H9 (cell line): ENCODE measurements at regions not wholly inside any gene's neighbourhood (a gene's known extent, or its start where the extent isn't known, plus 50 kb on each side); places are given as distances from the start of the nearest gene placed in this dataset.

Experiments
- DNase-seq: peaks from one replicate; pipeline ENCODE4 v3.0.0-alpha.2; 2017
- H2AFZ ChIP-seq: one replicate; pipeline ENCODE4 v1.6.1; 2013; ENCODE audit warnings: mild to moderate bottlenecking, low read length, control low read depth, moderate library complexity
- H2AK5ac ChIP-seq: 2 replicates; pipeline ENCODE4 v1.6.1; 2013; ENCODE audit warnings: low read length, control low read depth, mixed read lengths; ENCODE audit not compliant: insufficient read length
- H2BK120ac ChIP-seq: one replicate; pipeline ENCODE4 v1.6.1; 2013; ENCODE audit warnings: low read depth, mild to moderate bottlenecking, low read length, control low read depth, inconsistent platforms; ENCODE audit not compliant: poor library complexity, severe bottlenecking
- H2BK12ac ChIP-seq: 2 replicates; pipeline ENCODE4 v1.6.1; 2013; ENCODE audit warnings: low read length, control low read depth, mixed read lengths, low read depth; ENCODE audit not compliant: insufficient read length
- H2BK15ac ChIP-seq: 2 replicates; pipeline ENCODE4 v1.6.1; 2013; ENCODE audit warnings: low read depth, low read length, control low read depth
- H2BK20ac ChIP-seq: one replicate; pipeline ENCODE4 v1.6.1; 2013; ENCODE audit warnings: low read depth, mild to moderate bottlenecking, low read length, control low read depth, inconsistent platforms; ENCODE audit not compliant: poor library complexity, severe bottlenecking
- H2BK5ac ChIP-seq: 2 replicates; pipeline ENCODE4 v1.6.1; 2013; ENCODE audit warnings: low read length, control low read depth, mixed read lengths; ENCODE audit not compliant: insufficient read length
- H3K14ac ChIP-seq: 2 replicates; pipeline ENCODE4 v1.6.1; 2013; ENCODE audit warnings: low read length, control low read depth; ENCODE audit not compliant: insufficient read depth
- H3K18ac ChIP-seq: 2 replicates; pipeline ENCODE4 v1.6.1; 2013; ENCODE audit warnings: low read depth, mild to moderate bottlenecking, mixed read lengths, low read length, control low read depth; ENCODE audit not compliant: insufficient read length
- H3K23ac ChIP-seq: 2 replicates; pipeline ENCODE4 v1.6.1; 2013; ENCODE audit warnings: low read length, control low read depth, mixed read lengths, low read depth; ENCODE audit not compliant: insufficient read length
- H3K23me2 ChIP-seq: 2 replicates; pipeline ENCODE4 v1.6.1; 2013; ENCODE audit warnings: low read depth, mild to moderate bottlenecking, mixed read lengths, low read length, control low read depth; ENCODE audit not compliant: insufficient read length, poor library complexity, severe bottlenecking
- H3K27ac ChIP-seq: 2 replicates; pipeline ENCODE4 v1.5.1; 2013; ENCODE audit warnings: low read length, control low read depth, mixed read lengths, low read depth; ENCODE audit not compliant: insufficient read length
- H3K27me3 ChIP-seq: 2 replicates; pipeline ENCODE4 v1.6.1; 2013; ENCODE audit warnings: low read length, control low read depth, inconsistent platforms; ENCODE audit not compliant: insufficient read depth
- H3K4ac ChIP-seq: 2 replicates; pipeline ENCODE4 v1.6.1; 2013; ENCODE audit warnings: low read depth, mild to moderate bottlenecking, control low read depth, inconsistent platforms, low read length, moderate library complexity
- H3K4me1 ChIP-seq: 2 replicates; pipeline ENCODE4 v1.6.1; 2013; ENCODE audit warnings: low read length, control low read depth, inconsistent platforms; ENCODE audit not compliant: insufficient read depth
- H3K4me2 ChIP-seq: 2 replicates; pipeline ENCODE4 v1.6.1; 2013; ENCODE audit warnings: low read length, control low read depth, mixed read lengths; ENCODE audit not compliant: insufficient read length, insufficient read depth
- H3K56ac ChIP-seq: 2 replicates; pipeline ENCODE4 v1.6.1; 2013; ENCODE audit warnings: low read depth, mild to moderate bottlenecking, mixed read lengths, low read length, control low read depth; ENCODE audit not compliant: insufficient read length
- H3K79me1 ChIP-seq: 2 replicates; pipeline ENCODE4 v1.6.1; 2013; ENCODE audit warnings: low read depth, mild to moderate bottlenecking, moderate library complexity, low read length, control low read depth, inconsistent platforms; ENCODE audit not compliant: insufficient read depth, poor library complexity, severe bottlenecking
- H3K79me2 ChIP-seq: 2 replicates; pipeline ENCODE4 v1.6.1; 2013; ENCODE audit warnings: low read length, control low read depth, inconsistent platforms; ENCODE audit not compliant: insufficient read depth
- H3K9ac ChIP-seq: 2 replicates; pipeline ENCODE4 v1.6.1; 2013; ENCODE audit warnings: low read length, control low read depth, mixed read lengths; ENCODE audit not compliant: insufficient read length; ENCODE audit errors: extremely low read depth
- H3K9me3 ChIP-seq: one replicate; pipeline ENCODE4 v1.6.1; 2013; ENCODE audit warnings: low read depth, low read length, inconsistent platforms; ENCODE audit not compliant: control insufficient read depth
- H3T11ph ChIP-seq: one replicate; pipeline ENCODE4 v1.6.1; 2013; ENCODE audit warnings: mild to moderate bottlenecking, low read length, control low read depth, inconsistent platforms
- H4K20me1 ChIP-seq: one replicate; pipeline ENCODE4 v1.6.1; 2013; ENCODE audit not compliant: control insufficient read depth, insufficient read length, insufficient read depth
- H4K5ac ChIP-seq: 2 replicates; pipeline ENCODE4 v1.6.1; 2013; ENCODE audit warnings: low read depth, mild to moderate bottlenecking, mixed read lengths, low read length, control low read depth; ENCODE audit not compliant: insufficient read length
- H4K8ac ChIP-seq: replicated peaks from 2 replicates; pipeline ENCODE4 v1.6.1; 2013; ENCODE audit warnings: low read length, control low read depth, mixed read lengths, low read depth; ENCODE audit not compliant: insufficient read length
- H4K91ac ChIP-seq: 2 replicates; pipeline ENCODE4 v1.6.1; 2013; ENCODE audit warnings: low read depth, mild to moderate bottlenecking, moderate library complexity, mixed read lengths, low read length, control low read depth; ENCODE audit not compliant: insufficient read length
- H3K27ac Mint-ChIP-seq, 3 experiments: 2 replicates in 2 of 3; 3 replicates in 1 of 3; pipeline ENCODE4 v1.8.0; 2020 to 2021; ENCODE audit warnings: mixed read lengths in 3 of 3, mild to moderate bottlenecking in 1 of 3, moderate library complexity in 1 of 3
- H3K27me3 Mint-ChIP-seq: 2 replicates; pipeline ENCODE4 v1.8.0; 2021; ENCODE audit warnings: low read depth, mild to moderate bottlenecking, moderate library complexity, mixed read lengths
- H3K36me3 Mint-ChIP-seq, 3 experiments: 2 replicates in 2 of 3; 3 replicates in 1 of 3; pipeline ENCODE4 v1.8.0; 2020 to 2021; ENCODE audit warnings: low read depth in 3 of 3, mixed read lengths in 3 of 3; ENCODE audit not compliant: insufficient read depth in 1 of 3
- H3K4me1 Mint-ChIP-seq, 2 experiments: 2 replicates each; pipeline ENCODE4 v1.8.0; 2020; ENCODE audit warnings: mixed read lengths in 2 of 2
- H3K4me3 Mint-ChIP-seq, 2 experiments: 2 replicates in 1 of 2; 3 replicates in 1 of 2; pipeline ENCODE4 v1.8.0; 2020 to 2021; ENCODE audit warnings: mild to moderate bottlenecking in 2 of 2, mixed read lengths in 2 of 2, moderate library complexity in 1 of 2
- H3K9me3 Mint-ChIP-seq, 2 experiments: 2 replicates in 1 of 2; 3 replicates in 1 of 2; pipeline ENCODE4 v1.8.0; 2020; ENCODE audit warnings: mild to moderate bottlenecking in 2 of 2, mixed read lengths in 2 of 2, moderate library complexity in 1 of 2
- WGBS: extraction: QIAGEN DNeasy Blood & Tissue Kit; methylation state at CpG from one replicate; pipeline ENCODE4 v1.1.7; 2013; ENCODE audit warnings: missing lambda C conversion rate, low lambda C conversion rate, mixed read lengths; ENCODE audit not compliant: insufficient read length; ENCODE audit errors: extremely low coverage; 5-methylcytosine and 5-hydroxymethylcytosine counted together
- TF ChIP-seq, protein P1 (sequence below): fragments of 200-600 bp; sonication (generic); conservative IDR thresholded peaks from 3 replicates; pipeline ENCODE4 v1.8.0; 2021; ENCODE audit warnings: antibody characterized with exemption, mild to moderate bottlenecking

DNA sequence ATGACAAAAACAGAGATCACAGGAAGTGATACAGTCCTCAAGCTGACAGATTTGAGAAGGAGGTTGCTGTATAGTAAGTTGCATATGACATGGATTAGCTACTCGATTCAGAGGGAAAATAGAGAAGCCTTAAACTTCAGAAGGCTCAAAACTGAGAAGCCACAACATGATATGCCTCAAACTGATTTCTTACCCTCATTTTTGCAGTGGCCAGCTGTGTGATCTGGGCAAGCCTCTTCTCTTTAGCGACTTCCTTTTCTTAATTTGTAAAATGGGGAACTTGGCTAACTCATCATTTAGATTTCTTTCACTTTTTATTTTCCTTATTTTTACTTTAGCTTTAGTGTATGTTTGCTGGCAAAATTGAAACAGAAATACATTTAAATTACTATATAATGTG, 421.1 kb downstream of the KIF4B start:
- no peaks in the 10 kb centered on the region for H3K27me3 ChIP-seq
- no peak overlapping the region for H3K14ac ChIP-seq
- no peak overlapping the region for H3K4me2 ChIP-seq
- H2BK120ac ChIP-seq: no peak overlapping the region
- no peak overlapping the region for H2BK5ac ChIP-seq
- no peaks in the 10 kb centered on the region for H3K79me1 ChIP-seq
- no peak overlapping the region for H3K27ac ChIP-seq
- H3K9me3 ChIP-seq: no peaks in the 10 kb centered on the region
- no peak overlapping the region for H3K9ac ChIP-seq
- H4K5ac ChIP-seq: no peak overlapping the region
- H3K4me1 ChIP-seq: no peaks in the 10 kb centered on the region
- Mint-ChIP-seq H3K27ac (no peak overlapping the region), H3K4me1 (0 out of 4 replicates have a peak, but pooled peaks cover 0 to 2% of the 10 kb centered on the region in 2 experiments), H3K4me3 (no peak overlapping the region), H3K9me3 (peaks cover 3 to 15% of the 10 kb centered on the region in 2 experiments; a peak in 4 of 5 replicates), H3K27me3 (no peaks in the 10 kb centered on the region), H3K36me3 (no peaks in the 10 kb centered on the region; a peak in 1 of 7 replicates)
- no peaks in the 10 kb centered on the region for H3K23me2 ChIP-seq
- no peak overlapping the region for H3K18ac ChIP-seq
- H2BK20ac ChIP-seq: no peak overlapping the region
- no peak overlapping the region for H4K8ac ChIP-seq
- no peak overlapping the region for H2AK5ac ChIP-seq
- H3K4ac ChIP-seq: no peak overlapping the region
- H2BK12ac ChIP-seq: no peak overlapping the region
- H4K91ac ChIP-seq: no peak overlapping the region
- H3T11ph ChIP-seq: no peak overlapping the region
- no peak overlapping the region for H3K23ac ChIP-seq
- H2AFZ ChIP-seq: no peak overlapping the region
- no peaks in the 10 kb centered on the region for H3K79me2 ChIP-seq
- no peak for DNase-seq
- TF ChIP-seq, protein P1, sequence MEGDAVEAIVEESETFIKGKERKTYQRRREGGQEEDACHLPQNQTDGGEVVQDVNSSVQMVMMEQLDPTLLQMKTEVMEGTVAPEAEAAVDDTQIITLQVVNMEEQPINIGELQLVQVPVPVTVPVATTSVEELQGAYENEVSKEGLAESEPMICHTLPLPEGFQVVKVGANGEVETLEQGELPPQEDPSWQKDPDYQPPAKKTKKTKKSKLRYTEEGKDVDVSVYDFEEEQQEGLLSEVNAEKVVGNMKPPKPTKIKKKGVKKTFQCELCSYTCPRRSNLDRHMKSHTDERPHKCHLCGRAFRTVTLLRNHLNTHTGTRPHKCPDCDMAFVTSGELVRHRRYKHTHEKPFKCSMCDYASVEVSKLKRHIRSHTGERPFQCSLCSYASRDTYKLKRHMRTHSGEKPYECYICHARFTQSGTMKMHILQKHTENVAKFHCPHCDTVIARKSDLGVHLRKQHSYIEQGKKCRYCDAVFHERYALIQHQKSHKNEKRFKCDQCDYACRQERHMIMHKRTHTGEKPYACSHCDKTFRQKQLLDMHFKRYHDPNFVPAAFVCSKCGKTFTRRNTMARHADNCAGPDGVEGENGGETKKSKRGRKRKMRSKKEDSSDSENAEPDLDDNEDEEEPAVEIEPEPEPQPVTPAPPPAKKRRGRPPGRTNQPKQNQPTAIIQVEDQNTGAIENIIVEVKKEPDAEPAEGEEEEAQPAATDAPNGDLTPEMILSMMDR: no peak
- WGBS: no CpG with 5 or more reads among the region's 2 CpGs
- H4K20me1 ChIP-seq: no peaks in the 10 kb centered on the region
- H2BK15ac ChIP-seq: no peak overlapping the region
- no peak overlapping the region for H3K56ac ChIP-seq
